Adrenal gland (tissue), 5 donors: ENCODE measurements at regions not wholly inside any gene's neighbourhood (a gene's known extent, or its start where the extent isn't known, plus 50 kb on each side); places are given as distances from the start of the nearest gene placed in this dataset.

Experiments used
- POLR2A ChIP-seq, 2 donors: fragments of 450-650 bp; IDR thresholded peaks; one replicate each; pipeline ENCODE4 v1.6.1; 2017; ENCODE audit warnings: antibody characterized with exemption in 2 of 2, mild to moderate bottlenecking in 2 of 2, moderate library complexity in 1 of 2
- TF ChIP-seq, protein P1 (sequence below), 6 experiments: fragments of 450-650 bp in 4 of 6; fragments of 200-600 bp in 2 of 6; sonication (generic) in 1 of 6; IDR thresholded peaks; 1 replicate in 5 of 6; 2 replicates in 1 of 6; pipeline versions ENCODE4 v1.5.1 to v1.8.0; 2016 to 2021; ENCODE audit warnings: antibody characterized with exemption in 6 of 6, mild to moderate bottlenecking in 2 of 6, moderate library complexity in 1 of 6
- donor health status: DM: no; HTN: no; CAD: no.

GRCh38 chr4:147362938-147363337, 118.0 kb upstream of the EDNRA start:
- TF ChIP-seq, protein P1, sequence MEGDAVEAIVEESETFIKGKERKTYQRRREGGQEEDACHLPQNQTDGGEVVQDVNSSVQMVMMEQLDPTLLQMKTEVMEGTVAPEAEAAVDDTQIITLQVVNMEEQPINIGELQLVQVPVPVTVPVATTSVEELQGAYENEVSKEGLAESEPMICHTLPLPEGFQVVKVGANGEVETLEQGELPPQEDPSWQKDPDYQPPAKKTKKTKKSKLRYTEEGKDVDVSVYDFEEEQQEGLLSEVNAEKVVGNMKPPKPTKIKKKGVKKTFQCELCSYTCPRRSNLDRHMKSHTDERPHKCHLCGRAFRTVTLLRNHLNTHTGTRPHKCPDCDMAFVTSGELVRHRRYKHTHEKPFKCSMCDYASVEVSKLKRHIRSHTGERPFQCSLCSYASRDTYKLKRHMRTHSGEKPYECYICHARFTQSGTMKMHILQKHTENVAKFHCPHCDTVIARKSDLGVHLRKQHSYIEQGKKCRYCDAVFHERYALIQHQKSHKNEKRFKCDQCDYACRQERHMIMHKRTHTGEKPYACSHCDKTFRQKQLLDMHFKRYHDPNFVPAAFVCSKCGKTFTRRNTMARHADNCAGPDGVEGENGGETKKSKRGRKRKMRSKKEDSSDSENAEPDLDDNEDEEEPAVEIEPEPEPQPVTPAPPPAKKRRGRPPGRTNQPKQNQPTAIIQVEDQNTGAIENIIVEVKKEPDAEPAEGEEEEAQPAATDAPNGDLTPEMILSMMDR (IDR thresholded peaks at IDR 0.05): no peak
- TF ChIP-seq POLR2A (IDR thresholded peaks at IDR 0.05): no peak
